Right lobe of liver (tissue), 4 donors: ENCODE measurements at regions not wholly inside any gene's neighbourhood (a gene's known extent, or its start where the extent isn't known, plus 50 kb on each side); places are given as distances from the start of the nearest gene placed in this dataset.

ENCODE experiments used
- POLR2A ChIP-seq: fragments of 450-650 bp; IDR thresholded peaks from one replicate; pipeline ENCODE4 v1.6.1; 2017; ENCODE audit warnings: antibody characterized with exemption, mild to moderate bottlenecking
- TF ChIP-seq, protein P1 (sequence below), 4 donors: fragments of 200-600 bp in 3 of 4; fragments of 450-650 bp in 1 of 4; IDR thresholded peaks; one replicate each; pipeline versions ENCODE4 v1.5.1 to v1.8.0; 2016 to 2022; ENCODE audit warnings: antibody characterized with exemption in 4 of 4, mild to moderate bottlenecking in 2 of 4
- donor health status: DM: no; HTN: no; CAD: no.
- donor health status: DM: no; HTN: no; CAD: no.
- donor health status: DM: no; HTN: yes; CAD: no.

DNA sequence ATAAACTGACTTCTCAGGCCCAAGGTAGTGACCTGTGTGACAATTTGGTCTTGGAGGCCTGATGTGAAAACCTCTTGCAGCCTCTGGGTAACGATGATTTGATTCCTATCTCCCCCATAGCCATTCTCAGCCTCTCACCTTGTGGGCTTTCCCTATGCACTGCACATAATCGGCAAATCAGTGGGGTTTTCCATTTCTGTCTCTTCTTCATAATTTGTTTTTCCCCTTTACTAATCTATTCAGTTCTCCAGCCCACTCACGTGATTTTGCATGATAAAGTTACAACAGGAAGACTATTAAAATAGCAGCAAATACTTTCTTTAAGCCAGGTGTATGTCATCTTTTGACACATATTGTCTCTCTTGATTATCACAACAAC lies 893.7 kb downstream of the TFAP2A start:
- no peak for TF ChIP-seq POLR2A
- TF ChIP-seq, protein P1, sequence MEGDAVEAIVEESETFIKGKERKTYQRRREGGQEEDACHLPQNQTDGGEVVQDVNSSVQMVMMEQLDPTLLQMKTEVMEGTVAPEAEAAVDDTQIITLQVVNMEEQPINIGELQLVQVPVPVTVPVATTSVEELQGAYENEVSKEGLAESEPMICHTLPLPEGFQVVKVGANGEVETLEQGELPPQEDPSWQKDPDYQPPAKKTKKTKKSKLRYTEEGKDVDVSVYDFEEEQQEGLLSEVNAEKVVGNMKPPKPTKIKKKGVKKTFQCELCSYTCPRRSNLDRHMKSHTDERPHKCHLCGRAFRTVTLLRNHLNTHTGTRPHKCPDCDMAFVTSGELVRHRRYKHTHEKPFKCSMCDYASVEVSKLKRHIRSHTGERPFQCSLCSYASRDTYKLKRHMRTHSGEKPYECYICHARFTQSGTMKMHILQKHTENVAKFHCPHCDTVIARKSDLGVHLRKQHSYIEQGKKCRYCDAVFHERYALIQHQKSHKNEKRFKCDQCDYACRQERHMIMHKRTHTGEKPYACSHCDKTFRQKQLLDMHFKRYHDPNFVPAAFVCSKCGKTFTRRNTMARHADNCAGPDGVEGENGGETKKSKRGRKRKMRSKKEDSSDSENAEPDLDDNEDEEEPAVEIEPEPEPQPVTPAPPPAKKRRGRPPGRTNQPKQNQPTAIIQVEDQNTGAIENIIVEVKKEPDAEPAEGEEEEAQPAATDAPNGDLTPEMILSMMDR (IDR thresholded peaks at IDR 0.05) = no peak
